ENCODE measurements at regions not wholly inside any gene's neighbourhood (a gene's known extent, or its start where the extent isn't known, plus 50 kb on each side); places are given as distances from the start of the nearest gene placed in this dataset.

DNA sequence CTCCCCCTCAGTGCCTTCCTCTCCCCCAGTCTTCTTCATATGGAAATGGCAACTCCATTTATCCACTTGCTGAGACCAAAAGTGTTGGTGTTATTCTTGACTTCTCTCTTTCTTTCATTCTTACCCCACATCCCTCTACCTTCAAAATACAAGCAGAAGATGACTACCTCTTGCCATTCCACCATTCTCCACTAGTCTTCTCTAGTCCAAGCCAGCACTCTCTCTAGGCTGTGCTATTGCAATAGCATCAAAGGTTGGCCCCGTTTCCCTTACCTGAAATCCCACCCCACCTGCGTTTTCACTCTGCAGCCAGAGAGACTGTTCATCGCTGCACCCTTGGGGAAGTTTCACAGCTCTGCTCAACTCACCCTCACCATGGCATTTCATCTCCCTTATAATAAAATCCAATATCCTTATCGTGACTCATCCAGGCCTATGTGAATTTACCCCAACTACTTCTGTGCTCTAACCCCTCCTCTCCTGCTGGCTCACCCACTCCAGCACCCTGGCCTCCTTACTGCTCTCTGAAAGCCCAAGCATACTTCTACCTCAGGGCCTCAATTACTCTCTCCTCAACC is 109.1 kb downstream of the LSM5 start:
- no peak overlapping the region for H3K9ac ChIP-seq (ENCODE audit: low read length)
- no peaks in the 10 kb centered on the region for H3K9me3 ChIP-seq (ENCODE audit: control insufficient read depth in 1 of 2, insufficient read depth in 1 of 2, low read depth in 1 of 2, low read length in 2 of 2)
- H3K9me2 ChIP-seq (ENCODE audit: insufficient read depth), result no peaks in the 10 kb centered on the region
- no peak overlapping the region for H3K4me3 ChIP-seq (replicated peaks in 1 of 2; ENCODE audit: low read depth in 1 of 2, low read length in 2 of 2)
- BruUV-seq (replicated peaks), result no TSS peak
- H4K20me1 ChIP-seq (ENCODE audit: insufficient read depth), result no peaks in the 10 kb centered on the region
- H3K27ac ChIP-seq (ENCODE audit: low read depth, low read length), result no peak overlapping the region
- RAD21 ChIA-PET (ENCODE audit: low non-redundant PET in 1 of 2, low total read pairs in 2 of 2, uncharacterized antibody in 2 of 2, unreplicated experiment in 2 of 2), result no interaction called here
- H3K4me2 ChIP-seq (ENCODE audit: low read length), result no peak overlapping the region
- CTCF ChIA-PET, result no interaction called here
- H3K27me3 ChIP-seq (ENCODE audit: insufficient read depth, low read length), result peaks cover 53% of the 10 kb centered on the region
- no peak for DNase-seq (ENCODE audit: low read depth, low spot score)
- H3K36me3 ChIP-seq (ENCODE audit: control insufficient read depth in 1 of 2, insufficient read depth in 2 of 2, low read length in 2 of 2), result no peaks in the 10 kb centered on the region
- no peaks in the 10 kb centered on the region for H3K79me2 ChIP-seq (ENCODE audit: insufficient read depth, low read length)
- no peaks in the 10 kb centered on the region for H3K4me1 ChIP-seq (ENCODE audit: control insufficient read depth in 1 of 2, insufficient read depth in 2 of 2, low read length in 2 of 2)
- POLR2A ChIA-PET, result no interaction called here
- no peak overlapping the region for H2AFZ ChIP-seq (ENCODE audit: low read depth, low read length, poor library complexity, severe bottlenecking)
- intact Hi-C loops (cut with micrococcal nuclease), result no loop called here
- peak; percentile 74 for ATAC-seq
- TF ChIP-seq TCF7L2 (IDR thresholded peaks at IDR 0.05; ENCODE audit: borderline replicate concordance, extremely low read depth, insufficient read depth, insufficient read length) (no peak), POLR2A (IDR thresholded peaks at IDR 0.05; ENCODE audit: borderline replicate concordance, extremely low read depth, insufficient read depth, insufficient read length) (no peak), ZNF274 (IDR thresholded peaks at IDR 0.05; ENCODE audit: low read depth, low read length) (no peak), YY1 (IDR thresholded peaks at IDR 0.05; ENCODE audit: extremely low read depth, insufficient replicate concordance, low read depth, low read length) (no peak), CTCF (IDR thresholded peaks at IDR 0.05 in 2 of 3, conservative IDR thresholded peaks at IDR 0.05 in 1 of 3; ENCODE audit: borderline replicate concordance in 1 of 3, insufficient read depth in 1 of 3, low read depth in 2 of 3, low read length in 2 of 3) (peak in 2 of 3 experiments; percentile 20 to 24; a peak in 2 of 6 replicates), CEBPB (IDR thresholded peaks at IDR 0.05; ENCODE audit: low read depth) (no peak)

DNA sequence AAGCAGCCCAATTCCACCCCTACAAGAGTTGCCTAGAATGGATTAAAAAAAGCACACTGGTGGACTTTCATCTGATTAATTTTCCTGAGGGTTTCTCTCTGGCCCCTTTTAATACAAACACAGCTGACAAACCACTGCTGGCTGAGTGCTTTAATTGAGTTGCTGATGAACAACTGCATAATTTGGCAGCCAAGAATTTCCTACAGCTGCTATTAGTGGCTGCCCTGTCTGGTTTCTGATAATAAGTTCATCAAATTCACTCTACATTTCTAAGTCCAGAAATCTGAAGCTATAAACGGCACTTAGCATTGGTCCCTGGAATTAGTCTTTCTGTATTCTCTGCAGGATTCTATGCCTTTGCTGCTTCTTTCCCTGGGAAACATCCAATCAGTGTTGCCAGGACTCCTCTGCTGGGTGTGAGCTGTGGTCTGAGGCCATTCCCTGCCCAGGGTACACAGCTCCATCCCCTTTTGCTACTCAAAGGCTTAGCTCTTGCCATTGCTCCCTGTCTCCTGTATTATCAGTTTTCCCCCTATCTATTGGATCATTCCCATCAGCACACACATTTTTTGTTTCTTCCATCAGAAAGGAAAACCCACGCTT is 110.6 kb downstream of the LSM5 start:
- H3K27ac ChIP-seq (ENCODE audit: low read depth, low read length), result no peak overlapping the region
- intact Hi-C loops (cut with micrococcal nuclease), result no loop called here
- H3K9ac ChIP-seq (ENCODE audit: low read length), result no peak overlapping the region
- ChIA-PET CTCF (no interaction called here), RAD21 (ENCODE audit: low non-redundant PET in 1 of 2, low total read pairs in 2 of 2, uncharacterized antibody in 2 of 2, unreplicated experiment in 2 of 2) (no interaction called here), POLR2A (no interaction called here)
- H3K36me3 ChIP-seq (ENCODE audit: control insufficient read depth in 1 of 2, insufficient read depth in 2 of 2, low read length in 2 of 2), result no peaks in the 10 kb centered on the region
- no TSS peak for BruUV-seq (replicated peaks)
- no peak overlapping the region for H3K4me3 ChIP-seq (replicated peaks in 1 of 2; ENCODE audit: low read depth in 1 of 2, low read length in 2 of 2)
- DNase-seq (ENCODE audit: low read depth, low spot score), result no peak
- H3K27me3 ChIP-seq (ENCODE audit: insufficient read depth, low read length), result peaks cover 40% of the 10 kb centered on the region
- ATAC-seq, result no peak
- no peaks in the 10 kb centered on the region for H3K9me2 ChIP-seq (ENCODE audit: insufficient read depth)
- no peaks in the 10 kb centered on the region for H3K4me1 ChIP-seq (ENCODE audit: control insufficient read depth in 1 of 2, insufficient read depth in 2 of 2, low read length in 2 of 2)
- no peak overlapping the region for H2AFZ ChIP-seq (ENCODE audit: low read depth, low read length, poor library complexity, severe bottlenecking)
- no peaks in the 10 kb centered on the region for H3K9me3 ChIP-seq (ENCODE audit: control insufficient read depth in 1 of 2, insufficient read depth in 1 of 2, low read depth in 1 of 2, low read length in 2 of 2)
- no peak overlapping the region for H3K4me2 ChIP-seq (ENCODE audit: low read length)
- H3K79me2 ChIP-seq (ENCODE audit: insufficient read depth, low read length), result no peaks in the 10 kb centered on the region
- no peaks in the 10 kb centered on the region for H4K20me1 ChIP-seq (ENCODE audit: insufficient read depth)
- TF ChIP-seq FOSL1 (IDR thresholded peaks at IDR 0.05; ENCODE audit: low read depth) (no peak), YY1 (IDR thresholded peaks at IDR 0.05; ENCODE audit: extremely low read depth, insufficient replicate concordance, low read depth, low read length) (no peak), TCF7L2 (IDR thresholded peaks at IDR 0.05; ENCODE audit: borderline replicate concordance, extremely low read depth, insufficient read depth, insufficient read length) (no peak), CTCF (IDR thresholded peaks at IDR 0.05 in 2 of 3, conservative IDR thresholded peaks at IDR 0.05 in 1 of 3; ENCODE audit: borderline replicate concordance in 1 of 3, insufficient read depth in 1 of 3, low read depth in 2 of 3, low read length in 2 of 3) (no peak), CBX3 (IDR thresholded peaks at IDR 0.05; ENCODE audit: low read depth) (no peak), ZNF274 (IDR thresholded peaks at IDR 0.05; ENCODE audit: low read depth, low read length) (no peak), SRF (IDR thresholded peaks at IDR 0.05; ENCODE audit: low read depth) (no peak), JUND (IDR thresholded peaks at IDR 0.05) (no peak), CEBPB (IDR thresholded peaks at IDR 0.05; ENCODE audit: low read depth) (no peak)

All from HCT116 (cell line).